SK-N-SH (cell line): ENCODE measurements at regions not wholly inside any gene's neighbourhood (a gene's known extent, or its start where the extent isn't known, plus 50 kb on each side); places are given as distances from the start of the nearest gene placed in this dataset.

Experiments
- CTCF ChIA-PET: fragments of 300-600, 350-600 bp; formaldehyde crosslinking; extraction: SDS; loops from one replicate; lab custom pipeline; 2021; lab: Yijun Ruan, JAX
- POLR2A ChIA-PET: fragments of 350-600 bp; sonication (Branson Sonifier 250); formaldehyde crosslinking; extraction: SDS; loops from one replicate; lab custom pipeline; 2020; ENCODE audit warnings: antibody characterized with exemption, inconsistent platforms; lab: Yijun Ruan, JAX
- DNase-seq: peaks from one replicate; pipeline ENCODE4 v3.0.0; 2012
- H2AFZ ChIP-seq: fragments of 200-600 bp; sonication (generic); 2 replicates; pipeline ENCODE4 v1.8.1; 2016; ENCODE audit warnings: antibody characterized with exemption, mild to moderate bottlenecking, low read depth
- H3F3A ChIP-seq: fragments of 200-600 bp; sonication (generic); replicated peaks from 2 replicates; pipeline ENCODE3; 2016; ENCODE audit warnings: antibody characterized with exemption, mild to moderate bottlenecking; ENCODE audit not compliant: insufficient read depth
- H3K27ac ChIP-seq, 2 experiments: fragments of 200-500 bp in 1 of 2; fragments of 200-600 bp in 1 of 2; sonication (Bioruptor generic) in 1 of 2; sonication (generic), shearing (Covaris generic) in 1 of 2; 2 replicates each; pipeline versions ENCODE4 v1.5.1 to v1.6.1; 2014 to 2016; ENCODE audit warnings: low read depth in 2 of 2, inconsistent platforms in 1 of 2, low read length in 1 of 2, mild to moderate bottlenecking in 1 of 2, mixed read lengths in 1 of 2
- H3K27me3 ChIP-seq: fragments of 200-600 bp; sonication (generic), shearing (Covaris generic); 2 replicates; pipeline ENCODE4 v1.6.1; 2016; ENCODE audit warnings: mixed run types; ENCODE audit not compliant: insufficient read depth
- H3K36me3 ChIP-seq, 2 experiments: fragments of 200-500 bp in 1 of 2; fragments of 200-600 bp in 1 of 2; sonication (Bioruptor generic) in 1 of 2; sonication (generic) in 1 of 2; replicated peaks in 1 of 2; 2 replicates each; pipeline versions ENCODE3 to v1.5.1; 2014 to 2016; ENCODE audit warnings: low read length in 1 of 2, mild to moderate bottlenecking in 1 of 2; ENCODE audit not compliant: insufficient read depth in 2 of 2, control insufficient read depth in 1 of 2
- H3K4me1 ChIP-seq, 2 experiments: fragments of 200-500 bp in 1 of 2; fragments of 200-600 bp in 1 of 2; sonication (Bioruptor generic) in 1 of 2; sonication (generic), shearing (Covaris generic) in 1 of 2; 2 replicates each; pipeline versions ENCODE4 v1.5.1 to v1.6.1; 2014 to 2016; ENCODE audit warnings: low read depth in 1 of 2, low read length in 1 of 2, mixed run types in 1 of 2; ENCODE audit not compliant: insufficient read depth in 2 of 2, control insufficient read depth in 1 of 2
- H3K4me2 ChIP-seq: fragments of 200-600 bp; sonication (generic), shearing (Covaris generic); 2 replicates; pipeline ENCODE4 v1.6.1; 2017; ENCODE audit warnings: mixed run types
- H3K4me3 ChIP-seq, 2 experiments: fragments of 200-500 bp in 1 of 2; fragments of 200-600 bp in 1 of 2; sonication (Bioruptor generic) in 1 of 2; sonication (generic), shearing (Covaris generic) in 1 of 2; 2 replicates each; pipeline versions ENCODE4 v1.5.1 to v1.8.1; 2014 to 2016; ENCODE audit warnings: low read depth in 2 of 2, inconsistent platforms in 1 of 2, low read length in 1 of 2, mild to moderate bottlenecking in 1 of 2, mixed read lengths in 1 of 2, moderate library complexity in 1 of 2
- H3K79me2 ChIP-seq: fragments of 200-600 bp; sonication (generic); 2 replicates; pipeline ENCODE4 v1.8.1; 2017; ENCODE audit warnings: mild to moderate bottlenecking; ENCODE audit not compliant: insufficient read depth
- H3K9ac ChIP-seq: fragments of 200-600 bp; sonication (generic); 2 replicates; pipeline ENCODE4 v1.6.1; 2017; ENCODE audit warnings: mixed run types
- H3K9me2 ChIP-seq: fragments of 200-600 bp; sonication (generic); 2 replicates; pipeline ENCODE4 v1.6.1; 2017; ENCODE audit warnings: mixed run types
- H3K9me3 ChIP-seq: fragments of 200-600 bp; sonication (generic); 2 replicates; pipeline ENCODE4 v1.6.1; 2017; ENCODE audit warnings: mixed run types, mild to moderate bottlenecking, moderate library complexity
- H4K20me1 ChIP-seq: fragments of 200-600 bp; sonication (generic); 2 replicates; pipeline ENCODE4 v1.6.1; 2017; ENCODE audit warnings: mild to moderate bottlenecking, mixed run types; ENCODE audit not compliant: insufficient read depth
- ELF1 ChIP-seq: IDR thresholded peaks from 2 replicates; pipeline ENCODE4 v1.4.0; 2012
- EP300 ChIP-seq, 2 experiments: IDR thresholded peaks; 2 replicates each; pipeline versions ENCODE4 v1.4.0 to v1.6.1; 2012; ENCODE audit warnings: borderline replicate concordance in 1 of 2, low read depth in 1 of 2, low read length in 1 of 2
- EZH2phosphoT487 ChIP-seq: fragments of 200-600 bp; sonication (generic); IDR thresholded peaks from 2 replicates; pipeline ENCODE4 v1.6.1; 2017; ENCODE audit warnings: low read depth, mixed run types, mild to moderate bottlenecking, antibody characterized with exemption, moderate library complexity, borderline replicate concordance
- FOXJ3 ChIP-seq: sonication (generic); formaldehyde crosslinking; IDR thresholded peaks from 2 replicates; pipeline ENCODE4 v1.5.1; 2020; ENCODE audit warnings: mild to moderate bottlenecking, missing genetic modification reagents
- FOXM1 ChIP-seq: IDR thresholded peaks from 2 replicates; pipeline ENCODE4 v1.4.0; 2012; ENCODE audit warnings: low read depth, mild to moderate bottlenecking
- GABPA ChIP-seq: IDR thresholded peaks from 2 replicates; pipeline ENCODE4 v1.4.0; 2012; ENCODE audit warnings: low read depth, mild to moderate bottlenecking
- GATA2 ChIP-seq: sonication (generic); formaldehyde crosslinking; IDR thresholded peaks from 2 replicates; pipeline ENCODE4 v1.5.0; 2020; ENCODE audit warnings: mild to moderate bottlenecking, missing genetic modification reagents
- JUND ChIP-seq: IDR thresholded peaks from 2 replicates; pipeline ENCODE4 v1.4.0; 2012
- MXI1 ChIP-seq: IDR thresholded peaks from 2 replicates; pipeline ENCODE4 v1.6.1; 2012; ENCODE audit warnings: mild to moderate bottlenecking, low read depth, low read length, improper control_type of control experiment
- NRF1 ChIP-seq: IDR thresholded peaks from 2 replicates; pipeline ENCODE4 v1.6.1; 2012; ENCODE audit warnings: low read depth, mild to moderate bottlenecking, low read length
- RAD21 ChIP-seq: IDR thresholded peaks from 2 replicates; pipeline ENCODE4 v1.6.1; 2012; ENCODE audit warnings: mild to moderate bottlenecking, low read length
- RCOR1 ChIP-seq: fragments of 150-350 bp; IDR thresholded peaks from 2 replicates; pipeline ENCODE4 v1.6.1; 2017; ENCODE audit warnings: antibody characterized with exemption, low read length
- TAF1 ChIP-seq: IDR thresholded peaks from 2 replicates; pipeline ENCODE4 v1.6.1; 2012; ENCODE audit warnings: low read depth, mild to moderate bottlenecking, low read length, moderate library complexity, borderline replicate concordance
- TCF12 ChIP-seq: IDR thresholded peaks from 2 replicates; pipeline ENCODE4 v1.4.0; 2012
- TEAD4 ChIP-seq: IDR thresholded peaks from 2 replicates; pipeline ENCODE4 v1.4.0; 2012; ENCODE audit warnings: mild to moderate bottlenecking, borderline replicate concordance; ENCODE audit not compliant: insufficient read depth
- WGBS: methylation state at CpG from one replicate; pipeline ENCODE4 v1.1.6; 2017; ENCODE audit warnings: low lambda C conversion rate; 5-methylcytosine and 5-hydroxymethylcytosine counted together
- TF ChIP-seq, protein P1 (sequence below): IDR thresholded peaks from 2 replicates; pipeline ENCODE4 v1.4.0; 2012; ENCODE audit warnings: low read depth, borderline replicate concordance
- TF ChIP-seq, protein P2 (sequence below): IDR thresholded peaks from 2 replicates; pipeline ENCODE4; 2012
- TF ChIP-seq, protein P3 (sequence below): fragments of 200-600 bp; sonication (generic); IDR thresholded peaks from 2 replicates; pipeline ENCODE4 v1.6.1; 2017; ENCODE audit warnings: antibody characterized with exemption, mild to moderate bottlenecking, moderate library complexity
- TF ChIP-seq, protein P4 (sequence below): fragments of 150-350 bp; IDR thresholded peaks from 2 replicates; pipeline ENCODE4 v1.6.1; 2017; ENCODE audit warnings: antibody characterized with exemption, low read length, low read depth, borderline replicate concordance

DNA sequence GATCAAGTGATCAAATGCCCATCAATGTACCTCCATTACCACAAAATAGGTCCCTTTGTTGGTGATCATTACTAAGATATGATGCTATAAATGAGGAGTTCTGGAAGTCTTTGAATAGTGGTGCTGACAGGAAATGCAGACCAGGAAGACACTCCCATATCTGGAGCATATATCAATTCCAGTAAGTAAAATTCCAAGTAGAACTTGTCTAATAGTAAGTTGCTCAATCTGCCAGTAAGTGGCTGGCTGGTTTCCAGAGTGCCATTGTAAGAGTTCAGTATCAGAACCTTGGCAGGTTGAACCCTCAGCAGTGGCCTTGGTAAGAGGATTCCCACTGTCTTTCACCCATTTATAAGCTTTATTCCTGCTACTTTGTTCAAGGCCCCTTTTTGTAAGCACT, 379.9 kb upstream of the RBMS3 start:
- CTCF ChIA-PET: interaction anchor here (1.9 kb wide), 1 partner anchor 15 kb away, joined by 11 read pairs; no protein-coding TSS in a partner anchor
- H3K9me3 ChIP-seq: no peaks in the 10 kb centered on the region
- POLR2A ChIA-PET: no interaction called here
- no peaks in the 10 kb centered on the region for H4K20me1 ChIP-seq
- no peaks in the 10 kb centered on the region; a peak in 1 of 4 replicates for H3K4me1 ChIP-seq
- no peaks in the 10 kb centered on the region for H3K79me2 ChIP-seq
- H3K4me2 ChIP-seq: no peak overlapping the region
- TF ChIP-seq, protein P1, sequence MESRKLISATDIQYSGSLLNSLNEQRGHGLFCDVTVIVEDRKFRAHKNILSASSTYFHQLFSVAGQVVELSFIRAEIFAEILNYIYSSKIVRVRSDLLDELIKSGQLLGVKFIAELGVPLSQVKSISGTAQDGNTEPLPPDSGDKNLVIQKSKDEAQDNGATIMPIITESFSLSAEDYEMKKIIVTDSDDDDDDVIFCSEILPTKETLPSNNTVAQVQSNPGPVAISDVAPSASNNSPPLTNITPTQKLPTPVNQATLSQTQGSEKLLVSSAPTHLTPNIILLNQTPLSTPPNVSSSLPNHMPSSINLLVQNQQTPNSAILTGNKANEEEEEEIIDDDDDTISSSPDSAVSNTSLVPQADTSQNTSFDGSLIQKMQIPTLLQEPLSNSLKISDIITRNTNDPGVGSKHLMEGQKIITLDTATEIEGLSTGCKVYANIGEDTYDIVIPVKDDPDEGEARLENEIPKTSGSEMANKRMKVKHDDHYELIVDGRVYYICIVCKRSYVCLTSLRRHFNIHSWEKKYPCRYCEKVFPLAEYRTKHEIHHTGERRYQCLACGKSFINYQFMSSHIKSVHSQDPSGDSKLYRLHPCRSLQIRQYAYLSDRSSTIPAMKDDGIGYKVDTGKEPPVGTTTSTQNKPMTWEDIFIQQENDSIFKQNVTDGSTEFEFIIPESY: no peak
- TF ChIP-seq TCF12 (peak; percentile 10; the same call in 1 of the 2 replicates), TAF1 (no peak), EP300 (IDR thresholded peaks at IDR 0.05; ENCODE audit: borderline replicate concordance in 1 of 2, low read depth in 1 of 2, low read length in 1 of 2) (no peak), RCOR1 (no peak)
- TF ChIP-seq, protein P2, sequence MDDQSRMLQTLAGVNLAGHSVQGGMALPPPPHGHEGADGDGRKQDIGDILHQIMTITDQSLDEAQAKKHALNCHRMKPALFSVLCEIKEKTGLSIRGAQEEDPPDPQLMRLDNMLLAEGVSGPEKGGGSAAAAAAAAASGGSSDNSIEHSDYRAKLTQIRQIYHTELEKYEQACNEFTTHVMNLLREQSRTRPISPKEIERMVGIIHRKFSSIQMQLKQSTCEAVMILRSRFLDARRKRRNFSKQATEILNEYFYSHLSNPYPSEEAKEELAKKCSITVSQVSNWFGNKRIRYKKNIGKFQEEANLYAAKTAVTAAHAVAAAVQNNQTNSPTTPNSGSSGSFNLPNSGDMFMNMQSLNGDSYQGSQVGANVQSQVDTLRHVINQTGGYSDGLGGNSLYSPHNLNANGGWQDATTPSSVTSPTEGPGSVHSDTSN: 0 out of 2 replicates have a peak, but pooled peaks have one; percentile 7
- H3K27me3 ChIP-seq: no peaks in the 10 kb centered on the region
- H3K9me2 ChIP-seq: no peaks in the 10 kb centered on the region
- no peak for DNase-seq
- no peaks in the 10 kb centered on the region for H3K36me3 ChIP-seq
- no peaks in the 10 kb centered on the region for H3F3A ChIP-seq
- H3K27ac ChIP-seq: peak overlapping the region in 1 of 2 experiments; percentile 22; a peak in 2 of 4 replicates
- no peak overlapping the region for H3K4me3 ChIP-seq
- H2AFZ ChIP-seq: no peak overlapping the region
- no peak overlapping the region for H3K9ac ChIP-seq

DNA sequence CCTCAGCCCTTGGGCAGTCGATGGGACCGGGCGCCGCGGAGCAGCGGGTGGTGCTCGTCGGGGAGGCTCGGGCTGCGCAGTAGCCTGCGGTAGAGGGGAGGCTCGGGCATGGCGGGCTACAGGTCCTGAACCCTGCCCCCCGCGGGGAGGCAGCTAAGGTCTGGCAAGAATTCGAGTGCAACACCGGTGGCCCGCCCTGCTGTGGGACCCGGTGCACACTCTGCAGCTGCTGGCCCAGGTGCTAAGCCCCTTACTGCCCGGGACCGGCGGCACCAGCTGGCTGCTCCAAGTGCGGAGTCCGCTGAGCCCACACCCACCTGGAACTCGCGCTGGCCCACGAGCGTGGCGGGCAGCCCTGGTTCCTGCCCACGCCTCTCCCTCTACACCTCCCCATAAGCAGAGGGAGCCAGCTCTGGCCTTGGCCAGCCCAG, 377.7 kb upstream of the RBMS3 start:
- H4K20me1 ChIP-seq: no peaks in the 10 kb centered on the region
- H3K27me3 ChIP-seq: no peaks in the 10 kb centered on the region
- H3K27ac ChIP-seq: no peak overlapping the region
- H3K79me2 ChIP-seq: no peaks in the 10 kb centered on the region
- H2AFZ ChIP-seq: no peak overlapping the region
- H3K9me3 ChIP-seq: no peaks in the 10 kb centered on the region
- no peaks in the 10 kb centered on the region for H3F3A ChIP-seq
- no peaks in the 10 kb centered on the region; a peak in 1 of 4 replicates for H3K4me1 ChIP-seq
- H3K9me2 ChIP-seq: no peaks in the 10 kb centered on the region
- TF ChIP-seq RCOR1: no peak
- TF ChIP-seq GABPA: no peak
- TF ChIP-seq, protein P3, sequence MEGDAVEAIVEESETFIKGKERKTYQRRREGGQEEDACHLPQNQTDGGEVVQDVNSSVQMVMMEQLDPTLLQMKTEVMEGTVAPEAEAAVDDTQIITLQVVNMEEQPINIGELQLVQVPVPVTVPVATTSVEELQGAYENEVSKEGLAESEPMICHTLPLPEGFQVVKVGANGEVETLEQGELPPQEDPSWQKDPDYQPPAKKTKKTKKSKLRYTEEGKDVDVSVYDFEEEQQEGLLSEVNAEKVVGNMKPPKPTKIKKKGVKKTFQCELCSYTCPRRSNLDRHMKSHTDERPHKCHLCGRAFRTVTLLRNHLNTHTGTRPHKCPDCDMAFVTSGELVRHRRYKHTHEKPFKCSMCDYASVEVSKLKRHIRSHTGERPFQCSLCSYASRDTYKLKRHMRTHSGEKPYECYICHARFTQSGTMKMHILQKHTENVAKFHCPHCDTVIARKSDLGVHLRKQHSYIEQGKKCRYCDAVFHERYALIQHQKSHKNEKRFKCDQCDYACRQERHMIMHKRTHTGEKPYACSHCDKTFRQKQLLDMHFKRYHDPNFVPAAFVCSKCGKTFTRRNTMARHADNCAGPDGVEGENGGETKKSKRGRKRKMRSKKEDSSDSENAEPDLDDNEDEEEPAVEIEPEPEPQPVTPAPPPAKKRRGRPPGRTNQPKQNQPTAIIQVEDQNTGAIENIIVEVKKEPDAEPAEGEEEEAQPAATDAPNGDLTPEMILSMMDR: no peak
- TF ChIP-seq EP300 (IDR thresholded peaks at IDR 0.05; ENCODE audit: borderline replicate concordance in 1 of 2, low read depth in 1 of 2, low read length in 1 of 2): no peak
- TF ChIP-seq RAD21: no peak
- no peak for TF ChIP-seq JUND
- TF ChIP-seq MXI1: no peak
- TF ChIP-seq, protein P4, sequence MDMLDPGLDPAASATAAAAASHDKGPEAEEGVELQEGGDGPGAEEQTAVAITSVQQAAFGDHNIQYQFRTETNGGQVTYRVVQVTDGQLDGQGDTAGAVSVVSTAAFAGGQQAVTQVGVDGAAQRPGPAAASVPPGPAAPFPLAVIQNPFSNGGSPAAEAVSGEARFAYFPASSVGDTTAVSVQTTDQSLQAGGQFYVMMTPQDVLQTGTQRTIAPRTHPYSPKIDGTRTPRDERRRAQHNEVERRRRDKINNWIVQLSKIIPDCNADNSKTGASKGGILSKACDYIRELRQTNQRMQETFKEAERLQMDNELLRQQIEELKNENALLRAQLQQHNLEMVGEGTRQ: no peak
- TF ChIP-seq EZH2phosphoT487: no peak
- TF ChIP-seq ELF1: no peak
- TF ChIP-seq TCF12: no peak
- no peak for TF ChIP-seq FOXM1
- TF ChIP-seq TAF1: no peak
- TF ChIP-seq NRF1: no peak
- TF ChIP-seq TEAD4: no peak
- no peak for TF ChIP-seq GATA2 (CRISPR knock-in tag)
- TF ChIP-seq, protein P2: no peak
- no peak for TF ChIP-seq FOXJ3 (CRISPR knock-in tag)
- H3K4me3 ChIP-seq: no peak overlapping the region
- H3K36me3 ChIP-seq: no peaks in the 10 kb centered on the region
- CTCF ChIA-PET: no interaction called here
- POLR2A ChIA-PET: no interaction called here
- no peak overlapping the region for H3K9ac ChIP-seq
- no peak for DNase-seq
- WGBS: 93% methylated on average over 6 of the region's 30 CpGs
- H3K4me2 ChIP-seq: no peak overlapping the region
